GM23248 (cell line): ENCODE measurements at regions not wholly inside any gene's neighbourhood (a gene's known extent, or its start where the extent isn't known, plus 50 kb on each side); places are given as distances from the start of the nearest gene placed in this dataset.
"Not testable (repeated sequence)": the region's sequence is repeated elsewhere in the genome, so short reads cannot be mapped to it uniquely, and the experiment has no call there.

Source experiments
- DNase-seq: peaks from one replicate; pipeline ENCODE4 v3.0.0-alpha.2; 2015
- H2AFZ ChIP-seq: fragments of 200-600 bp; sonication (generic); 2 replicates; pipeline ENCODE4 v1.6.1; 2016; ENCODE audit warnings: antibody characterized with exemption
- H3F3A ChIP-seq: fragments of 200-600 bp; sonication (generic); 2 replicates; pipeline ENCODE4 v1.6.1; 2016; ENCODE audit warnings: mild to moderate bottlenecking, antibody characterized with exemption, mixed run types; ENCODE audit not compliant: insufficient read depth
- H3K27ac ChIP-seq: fragments of 200-600 bp; sonication (generic); 2 replicates; pipeline ENCODE4 v1.5.1; 2016; ENCODE audit warnings: mild to moderate bottlenecking
- H3K27me3 ChIP-seq: fragments of 200-600 bp; sonication (generic); replicated peaks from 2 replicates; pipeline ENCODE4 v1.6.1; 2016; ENCODE audit warnings: mild to moderate bottlenecking; ENCODE audit not compliant: insufficient read depth
- H3K36me3 ChIP-seq: fragments of 200-600 bp; sonication (generic); 2 replicates; pipeline ENCODE4 v1.6.1; 2016; ENCODE audit warnings: low read depth, mild to moderate bottlenecking
- H3K4me1 ChIP-seq: fragments of 200-600 bp; sonication (generic); 2 replicates; pipeline ENCODE4 v1.6.1; 2016; ENCODE audit warnings: mild to moderate bottlenecking; ENCODE audit not compliant: insufficient read depth
- H3K4me2 ChIP-seq: fragments of 200-600 bp; sonication (generic); one replicate; pipeline ENCODE4 v1.6.1; 2016; ENCODE audit warnings: mild to moderate bottlenecking; ENCODE audit not compliant: unreplicated experiment
- H3K4me3 ChIP-seq: fragments of 200-600 bp; sonication (generic); 2 replicates; pipeline ENCODE4 v1.5.1; 2016; ENCODE audit warnings: mild to moderate bottlenecking
- H3K79me2 ChIP-seq: fragments of 200-600 bp; sonication (generic); 2 replicates; pipeline ENCODE4 v1.6.1; 2016; ENCODE audit warnings: mild to moderate bottlenecking; ENCODE audit not compliant: insufficient read depth
- H3K9ac ChIP-seq: fragments of 200-600 bp; sonication (generic); 2 replicates; pipeline ENCODE4 v1.6.1; 2016; ENCODE audit warnings: mild to moderate bottlenecking
- H3K9me2 ChIP-seq: fragments of 200-600 bp; sonication (generic); 2 replicates; pipeline ENCODE4 v1.6.1; 2016; ENCODE audit warnings: mixed run types, mild to moderate bottlenecking, moderate library complexity; ENCODE audit not compliant: insufficient read depth
- H3K9me3 ChIP-seq: fragments of 200-600 bp; sonication (generic); one replicate; pipeline ENCODE4 v1.6.1; 2017; ENCODE audit warnings: low read depth
- H4K20me1 ChIP-seq: fragments of 200-600 bp; sonication (generic); 2 replicates; pipeline ENCODE4 v1.6.0; 2016; ENCODE audit not compliant: insufficient read depth
- EZH2 ChIP-seq: fragments of 200-600 bp; sonication (generic); IDR thresholded peaks from 2 replicates; pipeline ENCODE4 v1.6.1; 2018; ENCODE audit warnings: antibody characterized with exemption, mild to moderate bottlenecking; ENCODE audit not compliant: insufficient read depth, poor library complexity, severe bottlenecking
- EZH2phosphoT487 ChIP-seq: fragments of 200-600 bp; sonication (generic); IDR thresholded peaks from 2 replicates; pipeline ENCODE4 v1.6.1; 2018; ENCODE audit warnings: antibody characterized with exemption, moderate library complexity, mild to moderate bottlenecking, low read depth; ENCODE audit not compliant: insufficient read depth
- WGBS, 2 experiments: methylation state at CpG; one replicate each; pipeline ENCODE4 v1.1.6; 2015 to 2017; ENCODE audit warnings: low lambda C conversion rate in 2 of 2, low coverage in 1 of 2; ENCODE audit errors: missing lambda C conversion rate in 2 of 2; 5-methylcytosine and 5-hydroxymethylcytosine counted together
- in situ Hi-C: fragments of 300-500 bp; cut with MboI; formaldehyde crosslinking; loops from 2 replicates; pipeline ENCODE4 v1.15.0; 2020

DNA sequence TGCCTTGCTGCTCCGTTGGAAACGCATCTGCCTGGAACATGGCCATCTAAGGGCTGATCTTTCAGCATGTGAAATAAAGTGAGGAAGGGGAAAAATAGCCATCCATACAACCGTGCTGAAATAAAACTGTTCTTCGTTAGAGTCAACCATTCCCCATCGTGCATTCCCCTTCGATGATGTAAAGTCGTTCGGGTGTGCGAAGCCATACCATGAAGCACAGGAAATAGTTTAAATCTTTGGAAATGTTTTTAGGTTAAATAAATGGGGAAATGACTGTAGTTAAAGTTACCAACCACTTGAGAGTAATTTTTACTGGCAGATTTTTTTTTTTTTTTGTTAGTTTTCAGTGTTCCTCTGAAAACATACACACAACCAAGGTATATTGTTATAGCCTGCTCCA lies 302.5 kb downstream of the SH3GL2 start:
- Histone ChIP-seq H3K79me2 (no peaks in the 10 kb centered on the region), H3K9me3 (no peaks in the 10 kb centered on the region), H3K4me3 (no peak overlapping the region), H2AFZ (no peak overlapping the region), H3K27me3 (no peaks in the 10 kb centered on the region; the same call in 1 of the 2 replicates), H3K9ac (no peak overlapping the region), H3K36me3 (no peaks in the 10 kb centered on the region), H4K20me1 (no peaks in the 10 kb centered on the region), H3F3A (no peaks in the 10 kb centered on the region), H3K27ac (no peak overlapping the region), H3K4me1 (no peaks in the 10 kb centered on the region), H3K4me2 (no peak overlapping the region), H3K9me2 (no peaks in the 10 kb centered on the region)
- WGBS, 2 experiments = 15 to 19% methylated on average over 9 of the region's 9 CpGs
- no peak for DNase-seq
- TF ChIP-seq EZH2 (no peak), EZH2phosphoT487 (no peak)
- in situ Hi-C loops = no loop called here

DNA sequence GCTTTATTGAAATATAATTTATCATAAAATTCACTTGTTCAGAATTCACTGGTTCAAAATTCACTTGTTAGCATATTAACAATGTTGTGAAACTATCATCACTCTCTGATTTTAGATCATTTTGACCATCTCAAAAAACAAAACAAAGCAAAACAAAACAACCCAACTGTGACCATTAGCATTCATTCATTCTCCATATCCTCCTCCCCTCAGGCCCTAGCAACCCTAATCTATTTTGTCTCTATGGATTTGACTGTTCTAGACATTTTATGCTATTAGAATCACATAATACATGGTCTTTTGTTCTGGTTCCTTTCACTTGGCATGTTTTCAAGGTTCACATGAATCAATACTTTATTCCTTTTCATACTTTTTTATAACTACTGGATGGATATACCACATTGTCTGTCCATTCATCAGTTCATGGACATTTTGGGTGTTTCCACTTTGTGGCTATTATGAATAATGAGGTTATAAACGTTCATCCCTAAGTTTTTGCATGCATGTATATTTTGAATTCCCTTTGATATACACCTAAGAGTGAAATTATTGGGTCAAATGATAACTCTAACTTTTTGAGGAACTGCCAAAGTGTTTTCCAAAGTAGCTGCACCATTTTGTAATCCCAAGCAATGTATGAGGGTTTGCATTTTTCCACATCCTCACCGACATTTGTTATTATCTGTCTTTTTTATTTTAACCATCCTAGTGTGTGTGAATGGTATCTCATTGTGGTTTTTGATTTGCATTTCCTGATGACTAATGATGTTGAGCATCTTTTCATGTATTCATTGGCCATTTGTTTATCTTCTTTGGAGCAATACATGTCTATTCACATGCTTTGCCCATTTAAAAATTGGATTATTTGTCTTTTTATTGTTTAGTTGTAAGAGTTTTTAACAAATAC lies 304.1 kb downstream of the SH3GL2 start:
- Histone ChIP-seq H2AFZ (no peak overlapping the region), H3K36me3 (no peaks in the 10 kb centered on the region), H3K79me2 (no peaks in the 10 kb centered on the region), H3K4me2 (no peak overlapping the region), H3K27ac (no peak overlapping the region), H3K9me2 (no peaks in the 10 kb centered on the region), H3K27me3 (no peaks in the 10 kb centered on the region; the same call in 1 of the 2 replicates), H3K9ac (no peak overlapping the region), H4K20me1 (no peaks in the 10 kb centered on the region), H3K4me1 (no peaks in the 10 kb centered on the region), H3K9me3 (no peaks in the 10 kb centered on the region), H3F3A (no peaks in the 10 kb centered on the region), H3K4me3 (no peak overlapping the region)
- WGBS, 2 experiments = 28 to 39% methylated on average over 2 of the region's 2 CpGs
- in situ Hi-C loops = no loop called here
- TF ChIP-seq EZH2phosphoT487 (no peak), EZH2 (no peak)
- DNase-seq = no peak

DNA sequence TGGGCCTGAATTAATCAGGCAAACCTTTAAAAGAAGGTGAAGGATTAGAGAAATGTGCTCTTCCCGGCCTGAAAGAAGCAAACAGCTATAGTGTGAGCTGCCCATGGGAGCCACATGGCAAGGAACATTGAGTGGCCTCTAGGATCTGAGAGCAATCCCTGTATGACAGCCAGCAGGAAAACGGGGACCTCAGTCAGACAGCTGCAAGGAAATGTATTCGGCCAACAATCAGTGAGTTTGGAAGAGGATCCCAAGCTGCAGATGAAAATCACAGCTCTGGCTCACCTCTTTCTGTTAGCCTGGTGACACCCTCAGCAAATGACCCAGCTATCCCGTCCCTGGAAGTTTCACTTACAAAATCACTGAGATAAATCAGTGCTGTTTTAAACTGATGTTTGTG lies 309.2 kb downstream of the SH3GL2 start:
- TF ChIP-seq EZH2phosphoT487 (no peak), EZH2 (no peak)
- no peaks in the 10 kb centered on the region for H3K9me2 ChIP-seq
- H3K27me3 ChIP-seq = no peaks in the 10 kb centered on the region
- DNase-seq = no peak
- 11 to 15% methylated on average over 4 of the region's 4 CpGs for WGBS, 2 experiments
- H3K36me3 ChIP-seq = no peaks in the 10 kb centered on the region
- H3K4me3 ChIP-seq = no peak overlapping the region
- H3K79me2 ChIP-seq = no peaks in the 10 kb centered on the region
- H3K4me1 ChIP-seq = no peaks in the 10 kb centered on the region
- in situ Hi-C loops = no loop called here
- H3K27ac ChIP-seq = no peak overlapping the region
- no peak overlapping the region for H3K9ac ChIP-seq
- no peak overlapping the region for H2AFZ ChIP-seq
- H3K9me3 ChIP-seq = no peaks in the 10 kb centered on the region
- no peak overlapping the region for H3K4me2 ChIP-seq
- H4K20me1 ChIP-seq = no peaks in the 10 kb centered on the region
- H3F3A ChIP-seq = no peaks in the 10 kb centered on the region

DNA sequence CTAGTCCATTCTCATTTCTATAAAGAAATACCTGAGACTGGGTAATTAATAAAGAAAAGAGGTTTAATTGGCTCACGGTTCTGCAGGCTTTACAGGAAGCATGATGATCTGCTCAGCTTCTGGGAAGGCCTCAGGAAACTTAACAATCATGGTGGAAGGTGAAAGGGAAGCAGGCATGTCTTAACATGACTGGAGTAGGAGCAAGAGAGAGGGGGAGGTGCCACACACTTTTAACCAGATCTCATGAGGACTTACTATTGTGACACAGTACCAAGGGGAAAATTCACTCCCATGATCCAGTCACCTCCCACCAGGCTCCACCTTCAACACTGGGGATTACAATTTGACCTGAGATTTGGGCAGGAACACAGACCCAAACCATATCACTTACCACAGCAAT lies 310.1 kb downstream of the SH3GL2 start:
- H3K36me3 ChIP-seq, H3K4me1 ChIP-seq, H2AFZ ChIP-seq, H3F3A ChIP-seq, H3K27me3 ChIP-seq, H3K9me3 ChIP-seq, in situ Hi-C loops, H4K20me1 ChIP-seq, DNase-seq, H3K27ac ChIP-seq, H3K79me2 ChIP-seq, H3K4me3 ChIP-seq, H3K9ac ChIP-seq, H3K9me2 ChIP-seq, H3K4me2 ChIP-seq: not testable (repeated sequence)
- WGBS, 2 experiments = 5 to 30% methylated on average over 1 of the region's 1 CpG
